ENCODE measurements at regions not wholly inside any gene's neighbourhood (a gene's known extent, or its start where the extent isn't known, plus 50 kb on each side); places are given as distances from the start of the nearest gene placed in this dataset.

DNA sequence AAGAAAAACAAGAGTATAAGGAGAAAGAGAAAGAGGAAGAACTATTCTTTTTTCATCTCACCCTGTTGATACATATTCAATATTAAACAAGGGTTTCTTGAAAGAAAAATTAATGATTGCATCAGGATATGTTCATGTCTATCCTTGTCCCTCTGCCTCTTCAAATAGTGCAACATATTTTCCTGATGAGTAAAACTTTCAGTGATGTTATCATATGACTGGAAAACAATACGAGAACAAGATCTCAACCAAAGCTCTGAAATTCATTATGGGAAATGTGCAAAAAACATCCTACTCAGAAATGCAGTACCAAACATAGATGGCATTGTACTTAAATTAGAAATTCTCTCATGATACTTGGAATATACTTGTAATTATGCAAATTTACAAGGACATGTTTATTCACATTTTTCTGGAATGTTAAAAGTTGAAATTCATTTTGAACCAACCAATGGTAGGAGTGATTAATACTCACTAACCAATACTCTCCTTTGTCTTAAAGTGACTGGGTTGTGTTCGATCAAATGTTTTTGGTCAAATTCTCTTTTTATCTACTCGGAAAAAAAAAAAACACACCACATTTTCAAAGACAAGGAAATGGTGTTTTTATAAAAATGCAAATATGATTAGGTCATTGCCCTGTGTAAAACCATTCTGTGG is 148.9 kb upstream of the GULP1 start:
- no peak for DNase-seq (ENCODE audit: low spot score)

DNA sequence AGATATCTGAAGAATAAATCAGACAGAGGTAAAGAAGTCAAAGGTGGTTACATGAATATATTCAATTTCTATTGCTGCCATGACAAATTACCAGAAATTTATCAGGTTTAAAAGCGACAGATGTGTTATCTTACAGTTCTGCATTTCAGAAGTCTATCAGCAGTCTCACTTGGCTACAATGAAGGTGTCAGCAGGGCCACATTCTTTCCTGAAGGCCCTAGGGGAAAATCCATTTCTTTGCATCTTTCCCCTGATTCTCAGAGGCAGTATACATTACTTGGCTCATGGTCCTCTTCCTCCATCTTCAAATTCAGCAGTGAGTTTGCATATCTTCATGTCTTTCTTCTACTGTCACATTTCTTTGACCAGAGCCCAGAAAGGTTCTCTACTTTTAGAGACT is 145.8 kb upstream of the GULP1 start:
- no peak for DNase-seq (ENCODE audit: low spot score)

DNA sequence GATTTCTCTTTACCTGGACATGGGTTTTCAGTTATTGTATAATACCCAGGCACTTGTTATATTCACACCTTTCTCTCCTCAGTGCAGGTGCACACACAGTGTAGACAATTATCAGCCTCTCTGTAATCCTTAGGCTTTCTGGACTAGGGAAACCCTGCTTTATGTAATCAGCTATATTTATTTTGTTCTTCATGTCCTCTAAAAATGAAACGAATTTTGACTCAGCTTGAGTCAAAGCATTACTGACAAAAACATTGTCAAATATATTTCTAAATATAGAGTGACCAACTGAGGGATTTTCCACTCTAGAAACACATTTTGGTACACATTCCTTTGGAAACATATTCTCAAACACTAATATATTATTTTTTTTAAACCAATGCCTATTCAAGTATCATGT is 144.8 kb upstream of the GULP1 start:
- DNase-seq (ENCODE audit: low spot score) = no peak

DNA sequence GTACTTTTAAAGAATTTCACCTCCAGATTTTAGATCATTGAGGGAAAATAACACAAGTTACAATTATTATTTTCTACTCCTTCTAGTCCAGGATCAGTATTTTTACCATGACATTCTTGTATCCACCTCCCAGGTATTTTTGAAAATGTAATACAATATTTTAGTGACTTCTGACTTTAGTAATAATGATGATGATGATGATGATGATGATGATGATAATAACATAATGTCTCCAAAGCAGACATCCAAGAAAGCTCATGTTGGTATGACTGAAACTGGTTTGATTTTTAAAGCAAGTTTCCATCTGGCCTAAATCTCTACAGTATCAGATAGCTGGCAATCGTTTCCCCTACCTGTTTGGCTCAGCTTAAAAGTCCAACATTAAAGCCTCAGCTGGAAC is 140.0 kb upstream of the GULP1 start:
- DNase-seq (ENCODE audit: low spot score) = no peak

DNA sequence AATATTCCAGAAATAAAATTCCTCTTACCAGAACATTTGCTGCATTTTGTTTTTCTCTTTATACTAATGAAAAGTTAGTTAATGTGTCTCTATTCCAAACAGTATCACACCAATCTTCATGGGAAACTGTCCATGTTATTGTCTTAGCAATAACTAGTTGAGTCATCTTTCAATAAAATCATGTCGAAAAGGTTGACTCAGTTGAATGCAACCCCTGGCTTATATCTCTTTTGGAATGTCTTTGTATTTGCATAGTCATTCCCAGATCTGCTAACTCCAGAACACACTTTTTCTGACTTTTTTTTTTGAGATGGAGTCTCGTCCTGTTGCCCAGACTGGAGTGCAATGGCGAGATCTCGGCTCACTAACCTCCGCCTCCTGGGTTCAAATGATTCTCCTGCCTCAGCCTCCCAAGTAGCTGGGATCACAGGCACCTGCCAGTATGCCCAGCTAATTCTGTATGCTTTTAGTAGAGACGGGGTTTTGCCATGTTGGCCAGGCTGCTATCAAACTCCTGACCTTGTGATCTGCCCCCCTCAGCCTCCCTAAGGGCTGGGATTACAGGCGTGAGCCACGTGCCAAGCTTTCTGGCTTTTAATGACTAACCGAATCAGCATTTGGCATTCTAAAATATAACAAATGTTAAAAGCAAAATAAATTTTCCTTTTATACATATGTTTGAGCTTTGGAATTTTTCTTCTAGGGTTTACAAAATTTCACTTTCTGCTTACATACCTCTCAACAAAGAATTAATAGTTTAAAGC is 133.2 kb upstream of the GULP1 start:
- DNase-seq (ENCODE audit: low spot score) = no peak

DNA sequence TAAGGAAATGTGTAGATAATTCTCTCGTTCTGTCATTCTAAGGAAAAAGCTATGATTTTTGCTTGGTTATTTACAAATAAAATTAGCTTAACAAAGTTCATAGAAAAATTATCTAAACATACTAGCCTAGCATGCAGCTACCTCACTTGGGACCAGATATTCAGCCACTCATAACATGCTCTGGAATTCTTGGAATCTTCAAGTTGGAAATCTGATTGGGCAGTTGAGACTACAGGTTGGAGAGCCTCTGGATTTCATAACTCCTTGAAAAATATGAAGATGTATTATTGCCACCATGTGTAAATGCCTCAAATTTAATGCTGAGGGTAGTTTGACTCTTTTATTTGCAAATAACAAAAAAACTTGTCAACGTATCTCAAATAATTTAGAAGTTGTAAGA is 132.2 kb upstream of the GULP1 start:
- DNase-seq (ENCODE audit: low spot score) = no peak

DNA sequence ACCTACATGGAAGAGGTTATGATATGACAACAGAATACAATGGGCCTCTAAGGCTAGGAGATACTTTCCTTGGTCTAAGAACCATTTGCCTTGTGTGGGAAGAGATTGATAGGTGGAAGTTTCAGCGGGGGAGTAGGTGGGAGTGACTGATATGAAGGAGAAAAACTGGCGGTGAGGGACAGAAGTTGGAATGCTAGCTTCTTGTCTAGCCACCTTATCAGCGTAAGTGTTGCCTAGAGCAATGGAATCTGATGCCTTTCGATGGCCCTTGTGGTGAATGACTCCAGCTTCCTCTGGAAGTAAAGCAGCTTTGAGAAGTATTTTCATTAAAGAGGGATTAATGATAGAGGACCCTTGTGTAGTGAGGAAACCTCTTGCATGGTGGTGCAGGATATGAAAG is 121.3 kb upstream of the GULP1 start:
- no peak for DNase-seq (ENCODE audit: low spot score)

DNA sequence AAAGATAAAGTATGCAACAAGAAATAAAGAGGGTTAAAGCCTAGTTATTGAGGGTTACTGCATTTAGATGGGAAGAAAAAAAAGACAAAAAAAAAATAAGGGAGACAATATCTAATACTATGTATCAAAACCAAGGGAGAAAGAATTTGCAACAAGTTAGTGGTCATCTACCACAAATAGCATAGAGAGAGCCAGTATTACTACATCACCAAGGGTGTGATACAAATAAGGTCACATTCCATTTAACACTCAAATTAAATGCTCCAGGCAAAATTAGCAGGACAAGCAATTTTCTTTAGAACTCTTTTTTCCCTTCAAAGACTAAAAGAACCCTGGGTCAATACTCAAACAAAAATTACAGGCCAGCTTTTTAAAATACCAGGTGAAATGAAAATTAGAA is 115.1 kb upstream of the GULP1 start:
- DNase-seq (ENCODE audit: low spot score) = no peak

DNA sequence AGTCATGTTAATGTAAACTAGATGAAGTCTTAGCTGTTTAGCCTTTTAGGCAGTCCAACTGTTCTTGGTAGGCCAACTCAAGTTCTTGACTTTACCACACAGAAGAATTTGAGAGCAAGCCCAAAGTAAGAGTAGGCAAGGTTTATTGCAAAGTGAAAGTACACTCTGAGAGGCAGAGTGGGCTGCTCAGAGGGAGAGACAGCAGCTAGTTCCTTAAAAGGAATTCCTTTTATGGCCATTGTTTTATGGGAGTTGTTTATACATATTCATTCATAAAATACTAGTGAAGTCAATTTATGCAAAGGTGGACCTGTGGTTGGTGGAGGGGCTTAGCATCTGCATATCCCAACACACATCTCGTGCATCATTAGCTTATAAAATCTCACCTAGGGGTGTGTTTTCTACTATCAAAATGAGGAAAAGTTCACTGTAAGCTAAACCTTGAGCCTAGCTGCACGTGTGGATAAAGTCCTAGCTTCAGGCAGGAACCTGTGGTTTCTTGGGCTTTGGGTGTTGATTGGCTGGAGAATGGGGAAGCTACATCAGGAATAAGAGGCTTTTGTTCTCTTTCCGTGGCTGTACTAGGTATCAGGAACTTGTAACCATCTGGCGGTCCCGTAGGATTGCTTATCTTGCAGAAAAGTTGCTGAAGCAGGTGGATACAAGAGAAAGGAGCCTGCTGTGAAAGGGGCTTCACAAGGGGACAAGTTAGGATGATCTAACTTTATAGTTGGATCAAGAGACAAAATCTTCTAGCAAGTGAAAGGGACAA is 110.4 kb upstream of the GULP1 start:
- DNase-seq (ENCODE audit: low spot score) = no peak

DNA sequence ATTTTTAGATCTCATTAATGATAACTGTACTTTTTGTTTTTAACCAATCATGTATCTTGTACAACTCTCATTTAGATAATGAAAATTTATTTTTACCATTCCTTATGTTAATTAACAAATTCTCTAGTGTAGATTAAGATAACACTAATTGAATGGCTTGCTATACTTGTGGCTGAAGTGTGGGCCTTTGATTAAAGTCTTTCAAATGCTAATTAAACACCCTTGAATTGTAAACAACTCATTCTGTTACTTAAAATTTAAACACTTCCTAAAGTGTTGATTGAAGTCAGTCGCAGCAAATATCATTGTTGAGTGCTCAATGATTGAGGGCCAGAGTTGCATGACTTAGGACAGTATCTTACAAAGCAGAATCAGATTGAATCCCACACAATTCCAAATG is 109.8 kb upstream of the GULP1 start:
- DNase-seq (ENCODE audit: low spot score) = no peak

DNA sequence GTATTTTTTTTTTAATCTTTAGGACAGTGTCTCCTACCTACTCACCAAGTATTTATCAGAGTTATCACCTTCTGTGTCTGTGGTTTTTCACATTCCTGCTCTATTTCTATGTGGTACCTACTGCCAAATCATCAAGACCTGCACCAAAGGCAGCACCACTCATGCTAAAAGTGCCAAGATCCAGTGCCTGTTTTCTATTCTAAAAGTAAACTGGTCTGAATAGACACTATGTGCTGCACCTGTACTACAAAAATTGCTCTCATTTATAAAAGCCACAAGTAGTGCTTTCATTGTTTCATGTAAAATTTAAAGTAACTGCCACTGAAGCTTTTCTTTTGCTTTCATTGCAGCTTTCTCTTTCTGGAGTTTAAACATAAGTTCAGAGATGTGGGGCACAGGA is 103.9 kb upstream of the GULP1 start:
- no peak for DNase-seq (ENCODE audit: low spot score)

DNA sequence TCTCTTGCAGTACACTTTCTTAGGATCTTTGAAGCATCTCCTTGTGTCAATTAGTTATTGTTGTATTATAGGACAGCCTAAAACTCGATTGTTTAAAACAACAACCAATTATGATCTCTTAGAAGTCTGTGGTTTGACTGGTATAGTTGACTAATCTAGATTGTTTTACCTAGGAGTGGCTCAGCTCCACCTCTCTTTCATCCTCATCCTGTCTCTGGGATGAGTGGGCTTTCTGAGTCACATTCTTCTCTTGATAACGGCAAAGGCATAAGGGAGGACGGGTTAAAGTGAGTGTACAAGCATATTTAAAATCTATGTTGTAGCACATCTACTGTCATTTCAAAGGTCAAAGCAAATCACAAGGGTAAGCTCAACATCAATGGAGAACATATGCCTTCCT is 102.3 kb upstream of the GULP1 start:
- no peak for DNase-seq (ENCODE audit: low spot score)

DNA sequence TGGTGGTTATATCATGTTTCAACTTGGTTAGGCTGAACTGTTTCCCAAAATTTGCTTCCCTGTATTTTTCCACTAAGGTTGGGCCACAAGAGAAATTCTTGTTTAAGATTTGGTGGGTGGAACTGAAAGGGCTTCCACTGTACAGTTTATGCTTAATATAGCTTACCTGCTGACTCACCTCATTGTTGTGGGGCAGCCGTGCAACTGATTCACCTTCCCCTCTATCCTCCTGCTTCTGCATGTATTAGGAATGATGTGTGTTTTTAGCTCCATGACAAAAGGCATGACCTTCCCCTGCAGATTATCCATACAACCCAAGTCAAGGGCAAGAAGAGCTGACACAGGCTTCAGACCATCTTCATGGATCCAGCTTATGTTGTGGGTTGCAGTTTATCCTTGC is 98.4 kb upstream of the GULP1 start:
- DNase-seq (ENCODE audit: low spot score) = no peak

DNA sequence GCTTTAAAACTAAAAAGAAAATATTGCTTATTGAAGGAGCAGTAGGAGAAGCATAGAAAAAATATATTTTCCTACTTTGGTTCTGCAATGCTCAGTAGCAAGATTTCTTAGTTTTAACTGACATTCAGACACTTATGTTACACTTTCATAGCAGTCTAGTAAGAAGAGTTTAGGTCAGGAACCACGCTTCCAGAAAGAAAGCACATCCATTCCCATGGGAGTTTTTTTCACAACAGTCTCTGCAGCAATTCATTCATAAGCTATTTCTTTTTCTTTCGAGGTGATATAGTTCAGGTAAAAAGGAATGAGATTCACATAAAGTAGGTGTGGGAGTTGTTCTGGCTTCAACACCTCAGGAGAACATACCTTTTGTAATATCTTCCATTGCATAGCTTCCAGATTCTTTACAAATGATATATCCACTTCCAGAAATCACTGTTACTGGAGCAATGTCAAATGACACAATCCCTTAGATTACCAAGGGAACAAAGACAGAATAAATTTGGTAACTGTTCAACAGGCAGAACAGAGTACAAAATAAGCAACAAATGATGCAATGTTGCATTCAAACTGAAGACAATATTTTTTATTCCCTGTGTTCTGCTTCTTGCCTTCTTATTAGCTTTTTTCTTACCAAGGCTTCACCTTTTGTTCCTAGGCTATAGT is 95.2 kb upstream of the GULP1 start:
- no peak for DNase-seq (ENCODE audit: low spot score)

DNA sequence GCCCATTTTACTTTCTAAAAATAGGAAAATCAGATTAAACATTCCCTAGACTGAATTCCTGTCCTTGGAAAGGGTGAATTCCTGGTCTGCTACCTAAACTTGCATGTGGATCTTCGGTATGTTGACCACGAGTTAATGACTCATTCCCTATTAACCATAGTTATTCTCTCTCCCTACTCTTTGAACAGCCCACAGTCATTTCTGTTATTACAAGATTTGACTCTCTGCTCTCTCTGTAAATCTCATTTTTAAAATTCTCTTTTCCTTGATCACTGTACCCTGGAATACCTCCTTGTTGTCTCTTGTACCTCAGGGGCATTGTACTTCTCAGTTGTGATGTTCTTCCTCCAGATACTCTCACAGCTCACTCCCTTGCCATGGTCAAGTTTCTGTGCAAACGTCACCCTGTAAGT is 92.0 kb upstream of the GULP1 start:
- DNase-seq (ENCODE audit: low spot score) = no peak

DNA sequence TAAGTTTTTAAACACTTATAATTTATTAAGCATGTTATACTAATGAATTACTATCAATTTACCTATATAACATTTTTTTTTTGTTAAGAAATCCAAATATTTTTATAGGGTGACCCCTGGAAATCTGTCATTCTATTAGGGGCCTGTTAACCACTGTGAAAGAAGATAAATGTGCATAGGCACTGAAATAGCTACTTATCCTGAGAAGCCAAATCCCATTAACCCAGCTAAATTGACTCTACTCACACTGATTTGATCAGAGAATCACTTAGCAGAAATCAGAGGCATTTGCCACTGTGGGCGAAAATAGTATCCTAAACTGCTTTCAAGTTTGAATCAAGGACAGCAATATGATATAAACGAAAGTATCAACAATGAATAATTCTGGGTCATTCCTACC is 90.0 kb upstream of the GULP1 start:
- DNase-seq (ENCODE audit: low spot score) = no peak

DNA sequence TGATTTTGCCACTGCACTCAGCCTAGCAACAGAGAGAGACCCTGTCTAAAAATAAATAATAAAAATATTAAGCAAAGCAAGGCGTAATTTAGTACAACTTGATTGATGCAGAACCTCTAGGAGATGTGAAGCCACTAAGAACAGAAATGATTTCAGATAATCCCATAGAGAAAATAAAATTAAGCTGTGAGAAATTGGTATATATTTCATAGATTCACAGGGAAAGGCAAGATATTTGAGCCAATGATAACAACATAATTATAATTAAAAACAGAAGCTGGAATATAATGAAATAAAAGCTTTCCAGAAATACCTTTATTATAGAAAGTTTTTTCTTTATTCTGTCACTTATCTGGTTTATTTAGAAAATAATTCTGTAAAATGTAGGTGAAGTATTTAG is 88.9 kb upstream of the GULP1 start:
- DNase-seq (ENCODE audit: low spot score) = no peak

DNA sequence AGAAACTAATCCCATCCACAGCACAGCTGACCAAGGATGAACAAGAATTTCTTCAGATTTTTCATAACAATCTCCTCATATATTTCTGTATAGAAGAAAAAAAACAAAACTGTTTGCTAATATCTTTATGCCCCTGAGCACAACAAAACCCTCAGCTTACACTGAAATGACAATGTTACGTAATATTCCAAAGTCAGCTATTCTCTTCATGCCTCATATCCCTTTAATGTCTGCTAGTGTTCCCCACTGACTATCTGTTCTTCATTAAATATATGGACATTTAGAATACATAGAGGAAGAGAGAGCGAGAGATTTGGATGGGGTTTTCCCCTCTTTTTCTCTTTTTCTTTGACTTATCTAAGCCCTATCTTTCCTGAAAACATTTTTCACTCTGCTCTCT is 87.9 kb upstream of the GULP1 start:
- DNase-seq (ENCODE audit: low spot score) = no peak

DNA sequence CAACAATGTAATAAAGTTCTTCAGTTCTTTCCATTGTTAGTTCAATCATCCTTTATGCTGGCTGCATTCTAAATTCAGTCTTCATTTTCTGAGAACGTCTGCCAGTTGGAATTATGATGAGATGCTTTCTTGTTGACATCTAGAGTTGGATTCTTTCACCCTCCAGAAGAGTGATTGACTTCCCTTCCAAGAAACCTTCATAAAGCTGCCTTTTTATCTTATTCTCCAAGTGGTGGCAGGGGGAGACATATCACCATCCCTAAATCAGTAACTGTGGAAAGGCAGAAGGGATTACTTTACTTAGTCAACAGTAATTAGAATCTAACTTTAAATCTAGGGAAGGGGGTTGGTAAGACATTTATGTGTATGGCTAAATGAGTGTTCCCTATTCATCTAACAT is 86.8 kb upstream of the GULP1 start:
- no peak for DNase-seq (ENCODE audit: low spot score)

DNA sequence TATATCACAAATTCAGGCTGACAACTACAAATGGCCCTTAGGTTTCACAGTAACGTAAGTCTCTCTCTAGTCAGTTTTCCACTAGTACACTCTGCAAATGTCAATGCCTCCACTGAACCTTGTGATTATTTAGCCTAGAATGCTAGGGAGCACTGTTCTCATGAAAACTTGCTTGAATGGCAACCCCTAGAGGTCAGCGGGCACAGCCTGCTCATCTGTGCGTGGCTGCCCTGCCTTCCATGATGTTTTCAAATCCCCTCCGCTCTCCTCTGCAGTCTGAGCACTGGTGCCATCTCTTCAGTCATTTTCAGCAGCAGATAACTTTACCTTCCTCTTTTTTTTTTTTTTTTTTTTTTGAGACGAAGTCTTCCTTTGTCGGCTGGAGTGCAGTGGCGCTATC is 84.1 kb upstream of the GULP1 start:
- DNase-seq (ENCODE audit: low spot score) = no peak

DNA sequence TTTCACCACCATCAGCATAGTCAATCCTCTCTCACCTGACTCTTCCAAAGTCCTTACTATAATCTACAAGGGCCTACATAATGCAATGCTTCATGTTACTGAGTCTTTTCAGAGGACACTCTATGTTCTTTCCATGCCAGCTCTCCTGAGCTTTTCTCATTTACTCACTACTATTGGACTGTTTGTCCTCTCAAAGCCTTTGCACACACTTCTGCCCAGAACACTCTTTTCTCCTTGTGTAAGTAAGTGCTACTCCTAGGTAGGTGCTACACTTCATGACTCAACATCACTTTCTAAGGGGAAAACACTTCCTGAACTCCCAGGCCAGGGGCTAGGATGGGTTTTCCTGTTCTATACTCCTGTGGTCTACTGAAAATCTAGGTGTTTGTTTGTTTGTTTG is 82.5 kb upstream of the GULP1 start:
- no peak for DNase-seq (ENCODE audit: low spot score)

DNA sequence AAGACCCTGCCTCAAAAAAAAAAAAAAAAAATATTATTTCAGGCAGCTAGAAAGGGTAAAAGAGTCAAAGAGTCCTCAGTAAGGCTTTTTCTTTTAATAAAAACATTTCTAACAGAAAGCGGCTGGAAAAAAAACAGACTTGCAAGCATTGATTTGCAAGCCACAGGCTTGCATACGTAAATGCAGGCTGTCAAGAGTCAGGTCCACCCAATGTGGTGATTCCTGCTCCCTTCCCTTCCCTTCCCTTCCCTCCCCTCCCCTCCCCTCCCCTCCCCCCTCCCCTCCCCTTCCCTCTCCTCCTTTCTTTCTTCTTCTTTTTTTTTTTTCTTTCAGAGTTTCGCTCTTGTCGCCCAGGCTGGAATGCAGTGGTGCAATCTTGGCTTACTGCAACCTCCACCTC is 74.4 kb upstream of the GULP1 start:
- no peak for DNase-seq (ENCODE audit: low spot score)

DNA sequence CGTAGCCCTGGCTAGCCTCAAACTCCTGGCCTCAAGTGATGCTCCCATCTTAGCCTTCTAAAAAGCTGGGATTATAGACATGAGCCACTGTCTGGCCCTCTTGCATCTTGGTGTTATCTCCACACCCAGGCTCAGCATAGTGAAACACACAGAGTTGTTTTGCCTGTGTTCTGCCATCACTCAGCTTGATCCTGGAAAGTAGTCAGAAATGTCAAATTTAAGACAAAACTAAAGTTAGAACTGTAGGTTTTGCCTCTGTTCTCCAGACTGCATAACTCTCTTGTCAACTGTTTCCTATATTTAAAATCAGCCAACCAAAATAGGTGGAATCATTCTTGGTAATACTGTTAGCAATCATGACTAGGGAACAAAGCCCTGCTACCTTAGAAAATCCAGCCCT is 72.1 kb upstream of the GULP1 start:
- DNase-seq (ENCODE audit: low spot score) = no peak
